Keratinocyte (primary cell): ENCODE measurements at regions not wholly inside any gene's neighbourhood (a gene's known extent, or its start where the extent isn't known, plus 50 kb on each side); places are given as distances from the start of the nearest gene placed in this dataset.

ENCODE experiments used
- DNase-seq: peaks from one replicate; pipeline ENCODE4 v3.0.0-alpha.2; 2011; ENCODE audit warnings: low read depth, missing footprints, low spot score
- FAIRE-seq: peaks from 2 replicates; lab custom pipeline; 2011; peaks lifted over from hg19 to GRCh38; lab: Jason Lieb, UNC
- H2AFZ ChIP-seq: 2 replicates; pipeline ENCODE4 v1.6.0; 2012; ENCODE audit warnings: low read length, control low read depth, inconsistent platforms; ENCODE audit not compliant: control insufficient read depth
- H3K27ac ChIP-seq: 2 replicates; pipeline ENCODE4 v1.5.1; 2011; ENCODE audit warnings: low read length; ENCODE audit not compliant: control insufficient read depth, insufficient read depth
- H3K27me3 ChIP-seq: 3 replicates; pipeline ENCODE4 v1.6.0; 2011; ENCODE audit warnings: low read length; ENCODE audit not compliant: control insufficient read depth, insufficient read depth; ENCODE audit errors: extremely low read depth
- H3K36me3 ChIP-seq, 2 experiments: 2 replicates in 1 of 2; 3 replicates in 1 of 2; pipeline ENCODE4 v1.5.1; 2011; ENCODE audit warnings: low read length in 2 of 2, mild to moderate bottlenecking in 1 of 2; ENCODE audit not compliant: control insufficient read depth in 2 of 2, insufficient read depth in 2 of 2; ENCODE audit errors: extremely low read depth in 1 of 2
- H3K4me1 ChIP-seq: 3 replicates; pipeline ENCODE4 v1.5.1; 2011; ENCODE audit warnings: low read length; ENCODE audit not compliant: control insufficient read depth, insufficient read depth; ENCODE audit errors: extremely low read depth
- H3K4me2 ChIP-seq: 3 replicates; pipeline ENCODE4 v1.6.0; 2011; ENCODE audit warnings: low read depth, low read length; ENCODE audit not compliant: control insufficient read depth, insufficient read depth; ENCODE audit errors: extremely low read depth
- H3K4me3 ChIP-seq, 3 experiments: fragments of 200-600 bp in 1 of 3; sonication (generic) in 1 of 3; 2 replicates in 2 of 3; 3 replicates in 1 of 3; pipeline ENCODE4 v1.5.1; 2011 to 2016; ENCODE audit warnings: low read length in 3 of 3, mild to moderate bottlenecking in 3 of 3, control low read depth in 2 of 3, inconsistent platforms in 1 of 3, low read depth in 1 of 3, mixed read lengths in 1 of 3, mixed run types in 1 of 3, moderate library complexity in 1 of 3; ENCODE audit not compliant: control insufficient read depth in 2 of 3, insufficient read depth in 2 of 3; ENCODE audit errors: extremely low read depth in 1 of 3
- H3K79me2 ChIP-seq: 2 replicates; pipeline ENCODE4 v1.6.0; 2012; ENCODE audit warnings: low read length; ENCODE audit not compliant: control insufficient read depth, insufficient read depth
- H3K9ac ChIP-seq: 3 replicates; pipeline ENCODE4 v1.6.0; 2011; ENCODE audit warnings: low read length; ENCODE audit not compliant: control insufficient read depth, insufficient read depth; ENCODE audit errors: extremely low read depth
- H3K9me1 ChIP-seq: 3 replicates; pipeline ENCODE4 v1.6.0; 2011; ENCODE audit warnings: low read length; ENCODE audit not compliant: control insufficient read depth, insufficient read depth; ENCODE audit errors: extremely low read depth
- H3K9me3 ChIP-seq: 2 replicates; pipeline ENCODE4 v1.5.1; 2012; ENCODE audit warnings: low read depth, low read length; ENCODE audit not compliant: control insufficient read depth
- H4K20me1 ChIP-seq: 3 replicates; pipeline ENCODE4 v1.6.0; 2011; ENCODE audit warnings: low read length; ENCODE audit not compliant: control insufficient read depth, insufficient read depth; ENCODE audit errors: extremely low read depth
- EZH2 ChIP-seq: IDR thresholded peaks from one replicate; pipeline ENCODE4 v1.6.1; 2012; ENCODE audit warnings: inconsistent platforms, mild to moderate bottlenecking, low read length, moderate library complexity
- dilution Hi-C: fragments of 300-500 bp; cut with MboI; formaldehyde crosslinking; loops from one replicate; pipeline ENCODE4 v1.7.0; 2020; ENCODE audit warnings: low sequenced_read_pairs; ENCODE audit not compliant: extremely low pct_ligation_motif_present
- TF ChIP-seq, protein P1 (sequence below), 3 experiments: IDR thresholded peaks in 1 of 3; conservative IDR thresholded peaks in 1 of 3; optimal IDR thresholded peaks in 1 of 3; 2 replicates in 2 of 3; 3 replicates in 1 of 3; pipeline versions ENCODE3 to v1.5.1; 2011; ENCODE audit warnings: low read length in 3 of 3, mild to moderate bottlenecking in 3 of 3, moderate library complexity in 2 of 3, control low read depth in 1 of 3, inconsistent platforms in 1 of 3; ENCODE audit not compliant: insufficient read depth in 2 of 3; ENCODE audit errors: extremely low read depth in 1 of 3

DNA sequence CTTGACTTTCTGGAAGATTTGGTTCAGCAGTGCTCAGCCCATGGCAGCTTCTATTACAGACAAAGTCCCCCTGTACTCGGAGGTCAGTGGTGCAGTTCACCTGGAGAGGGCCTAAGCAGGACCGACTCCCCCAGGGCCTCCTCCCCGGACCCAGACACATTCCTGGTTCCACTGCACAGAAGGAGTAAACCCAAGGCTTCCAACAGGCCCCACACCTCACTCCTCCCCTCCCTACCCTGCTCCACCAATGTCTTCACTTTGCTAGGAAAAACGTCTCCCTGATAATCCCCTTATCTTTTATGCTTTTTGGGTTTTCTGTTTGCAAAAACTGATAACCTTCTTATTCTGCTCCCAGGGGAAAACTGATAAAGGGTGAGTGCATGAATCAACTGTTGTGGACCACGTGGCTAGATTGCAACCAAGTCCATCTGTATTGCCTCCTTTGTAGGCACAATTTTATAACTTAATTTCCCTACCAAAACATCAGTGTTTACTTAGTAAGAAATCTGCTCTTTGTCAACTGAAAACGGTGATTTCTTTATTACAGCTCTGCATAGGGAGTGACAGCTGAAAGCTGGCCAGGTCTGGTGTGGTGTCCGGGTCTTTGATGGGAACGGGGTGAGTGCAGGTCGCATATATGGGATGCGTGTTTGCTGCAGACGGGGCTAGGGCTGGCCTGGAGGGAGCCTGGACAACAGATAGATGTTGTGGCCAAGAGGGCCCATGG lies 202.5 kb downstream of the GLI2 start:
- TF ChIP-seq, protein P1, sequence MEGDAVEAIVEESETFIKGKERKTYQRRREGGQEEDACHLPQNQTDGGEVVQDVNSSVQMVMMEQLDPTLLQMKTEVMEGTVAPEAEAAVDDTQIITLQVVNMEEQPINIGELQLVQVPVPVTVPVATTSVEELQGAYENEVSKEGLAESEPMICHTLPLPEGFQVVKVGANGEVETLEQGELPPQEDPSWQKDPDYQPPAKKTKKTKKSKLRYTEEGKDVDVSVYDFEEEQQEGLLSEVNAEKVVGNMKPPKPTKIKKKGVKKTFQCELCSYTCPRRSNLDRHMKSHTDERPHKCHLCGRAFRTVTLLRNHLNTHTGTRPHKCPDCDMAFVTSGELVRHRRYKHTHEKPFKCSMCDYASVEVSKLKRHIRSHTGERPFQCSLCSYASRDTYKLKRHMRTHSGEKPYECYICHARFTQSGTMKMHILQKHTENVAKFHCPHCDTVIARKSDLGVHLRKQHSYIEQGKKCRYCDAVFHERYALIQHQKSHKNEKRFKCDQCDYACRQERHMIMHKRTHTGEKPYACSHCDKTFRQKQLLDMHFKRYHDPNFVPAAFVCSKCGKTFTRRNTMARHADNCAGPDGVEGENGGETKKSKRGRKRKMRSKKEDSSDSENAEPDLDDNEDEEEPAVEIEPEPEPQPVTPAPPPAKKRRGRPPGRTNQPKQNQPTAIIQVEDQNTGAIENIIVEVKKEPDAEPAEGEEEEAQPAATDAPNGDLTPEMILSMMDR (optimal IDR thresholded peaks at IDR 0.05 in 1 of 3, IDR thresholded peaks at IDR 0.05 in 1 of 3, conservative IDR thresholded peaks at IDR 0.05 in 1 of 3; ENCODE audit: extremely low read depth in 1 of 3, insufficient read depth in 2 of 3, low read length in 3 of 3), result no peak
- TF ChIP-seq EZH2, result no peak
- H3K4me1 ChIP-seq, result peaks cover 34% of the 10 kb centered on the region
- H4K20me1 ChIP-seq, result no peaks in the 10 kb centered on the region
- no peaks in the 10 kb centered on the region for H3K79me2 ChIP-seq
- no peaks in the 10 kb centered on the region for H3K36me3 ChIP-seq
- H3K9ac ChIP-seq, result no peak overlapping the region
- no peak overlapping the region for H3K4me3 ChIP-seq
- no peaks in the 10 kb centered on the region for H3K27me3 ChIP-seq
- FAIRE-seq (no peak), DNase-seq (no peak)
- no peak overlapping the region for H3K4me2 ChIP-seq
- H3K9me3 ChIP-seq, result no peaks in the 10 kb centered on the region
- H3K27ac ChIP-seq, result no peak overlapping the region
- dilution Hi-C loops, result no loop called here
- H3K9me1 ChIP-seq, result no peaks in the 10 kb centered on the region
- no peak overlapping the region for H2AFZ ChIP-seq

DNA sequence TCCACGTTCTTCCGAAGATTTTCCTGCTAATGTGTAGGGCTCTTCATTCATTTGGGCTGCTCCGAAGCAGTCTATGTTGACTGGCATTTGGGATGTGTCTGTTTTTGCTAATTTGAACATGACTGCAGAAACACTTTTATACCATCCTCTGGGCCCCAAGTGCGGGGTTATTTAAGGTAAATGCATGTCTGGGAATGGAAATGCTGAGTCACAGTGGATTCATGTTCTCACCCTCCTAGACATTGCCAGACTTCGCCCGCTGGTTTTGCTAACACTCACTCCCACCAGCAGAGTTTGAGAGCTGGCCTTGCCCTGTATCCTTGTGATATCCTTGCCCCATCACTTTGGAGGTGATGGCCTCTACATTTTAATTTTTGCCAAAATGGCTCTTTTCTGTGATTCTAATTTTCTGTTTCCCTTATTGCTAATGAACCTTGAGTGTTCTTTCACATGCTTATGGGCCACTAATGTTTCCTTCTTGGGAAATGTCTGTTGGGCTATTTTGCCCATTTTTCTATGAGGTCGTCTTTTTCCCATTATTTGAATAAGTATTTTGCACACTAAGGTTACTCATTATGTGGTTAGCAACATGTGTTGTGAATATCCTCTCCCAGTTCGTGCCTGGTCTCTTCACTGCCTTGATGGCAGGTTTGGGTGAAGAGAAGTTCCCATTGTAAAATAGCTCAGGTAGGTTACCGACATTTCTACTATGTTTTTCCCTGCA lies 204.1 kb downstream of the GLI2 start:
- DNase-seq, result no peak

More for the DNA sequence above, 204.1 kb downstream of the GLI2 start:
- no peaks in the 10 kb centered on the region for H3K27me3 ChIP-seq
- peak overlapping the region; percentile 1 for H3K4me2 ChIP-seq
- no peaks in the 10 kb centered on the region for H3K9me3 ChIP-seq
- no peaks in the 10 kb centered on the region for H4K20me1 ChIP-seq
- no peak overlapping the region for H3K27ac ChIP-seq
- H3K9ac ChIP-seq, result no peak overlapping the region
- no peaks in the 10 kb centered on the region for H3K9me1 ChIP-seq
- H2AFZ ChIP-seq, result no peak overlapping the region
- no peaks in the 10 kb centered on the region for H3K79me2 ChIP-seq
- no peak overlapping the region for H3K4me3 ChIP-seq
- dilution Hi-C loops, result no loop called here
- no peak for TF ChIP-seq EZH2
- TF ChIP-seq, protein P1 (optimal IDR thresholded peaks at IDR 0.05 in 1 of 3, IDR thresholded peaks at IDR 0.05 in 1 of 3, conservative IDR thresholded peaks at IDR 0.05 in 1 of 3; ENCODE audit: extremely low read depth in 1 of 3, insufficient read depth in 2 of 3, low read length in 3 of 3), result no peak
- FAIRE-seq, result peak; percentile 75
- H3K4me1 ChIP-seq, result peaks cover 35% of the 10 kb centered on the region
- H3K36me3 ChIP-seq, result no peaks in the 10 kb centered on the region
